Lower leg skin (tissue), 3 donors: ENCODE measurements at regions not wholly inside any gene's neighbourhood (a gene's known extent, or its start where the extent isn't known, plus 50 kb on each side); places are given as distances from the start of the nearest gene placed in this dataset.

Source experiments
- POLR2A ChIP-seq, 2 donors: fragments of 450-650 bp; IDR thresholded peaks; one replicate each; pipeline ENCODE4 v1.6.1; 2016 to 2017; ENCODE audit warnings: antibody characterized with exemption in 2 of 2, mild to moderate bottlenecking in 1 of 2, moderate library complexity in 1 of 2
- TF ChIP-seq, protein P1 (sequence below), 3 donors: fragments of 450-650 bp; IDR thresholded peaks; one replicate each; pipeline ENCODE4 v1.5.1; 2016; ENCODE audit warnings: antibody characterized with exemption in 3 of 3, mild to moderate bottlenecking in 3 of 3, moderate library complexity in 2 of 3

DNA sequence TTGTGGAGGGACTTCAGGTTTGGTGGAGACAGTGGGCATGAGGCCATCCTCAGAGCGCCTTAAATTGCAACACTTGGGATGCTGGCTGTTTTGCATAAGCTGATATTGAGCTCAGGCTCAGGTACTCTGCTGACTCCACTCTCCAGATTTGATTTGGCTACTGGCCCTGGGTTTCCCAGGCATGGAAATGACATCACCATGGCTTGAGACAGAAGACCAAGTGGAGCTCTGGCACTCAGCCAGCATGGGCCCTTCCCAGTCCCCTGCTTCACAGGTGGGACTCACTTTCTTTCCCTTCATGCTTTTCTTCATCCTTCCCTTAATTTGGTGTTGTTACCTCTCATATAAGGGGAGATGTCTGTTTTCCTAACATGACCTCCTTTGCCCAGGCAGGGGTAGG, 72.0 kb upstream of the IL12B start:
- TF ChIP-seq, protein P1, sequence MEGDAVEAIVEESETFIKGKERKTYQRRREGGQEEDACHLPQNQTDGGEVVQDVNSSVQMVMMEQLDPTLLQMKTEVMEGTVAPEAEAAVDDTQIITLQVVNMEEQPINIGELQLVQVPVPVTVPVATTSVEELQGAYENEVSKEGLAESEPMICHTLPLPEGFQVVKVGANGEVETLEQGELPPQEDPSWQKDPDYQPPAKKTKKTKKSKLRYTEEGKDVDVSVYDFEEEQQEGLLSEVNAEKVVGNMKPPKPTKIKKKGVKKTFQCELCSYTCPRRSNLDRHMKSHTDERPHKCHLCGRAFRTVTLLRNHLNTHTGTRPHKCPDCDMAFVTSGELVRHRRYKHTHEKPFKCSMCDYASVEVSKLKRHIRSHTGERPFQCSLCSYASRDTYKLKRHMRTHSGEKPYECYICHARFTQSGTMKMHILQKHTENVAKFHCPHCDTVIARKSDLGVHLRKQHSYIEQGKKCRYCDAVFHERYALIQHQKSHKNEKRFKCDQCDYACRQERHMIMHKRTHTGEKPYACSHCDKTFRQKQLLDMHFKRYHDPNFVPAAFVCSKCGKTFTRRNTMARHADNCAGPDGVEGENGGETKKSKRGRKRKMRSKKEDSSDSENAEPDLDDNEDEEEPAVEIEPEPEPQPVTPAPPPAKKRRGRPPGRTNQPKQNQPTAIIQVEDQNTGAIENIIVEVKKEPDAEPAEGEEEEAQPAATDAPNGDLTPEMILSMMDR (IDR thresholded peaks at IDR 0.05) = no peak
- no peak for TF ChIP-seq POLR2A (IDR thresholded peaks at IDR 0.05)
